IPS-20b (cell line): ENCODE measurements at regions not wholly inside any gene's neighbourhood (a gene's known extent, or its start where the extent isn't known, plus 50 kb on each side); places are given as distances from the start of the nearest gene placed in this dataset.

Experiments used
- H3K27ac ChIP-seq: one replicate; pipeline ENCODE4 v1.5.1; 2013; ENCODE audit warnings: low read length
- H3K27me3 ChIP-seq: 2 replicates; pipeline ENCODE4 v1.6.1; 2013; ENCODE audit warnings: mild to moderate bottlenecking, low read length, inconsistent platforms; ENCODE audit not compliant: insufficient read depth
- H3K36me3 ChIP-seq: 2 replicates; pipeline ENCODE4 v1.6.1; 2013; ENCODE audit warnings: low read depth, mild to moderate bottlenecking, inconsistent platforms, low read length, moderate library complexity; ENCODE audit not compliant: insufficient read depth
- H3K4me1 ChIP-seq: 2 replicates; pipeline ENCODE4 v1.6.1; 2013; ENCODE audit warnings: mild to moderate bottlenecking, control low read depth, inconsistent platforms, low read length, moderate library complexity; ENCODE audit not compliant: insufficient read depth
- H3K4me3 ChIP-seq: 2 replicates; pipeline ENCODE4 v1.5.1; 2013; ENCODE audit warnings: mild to moderate bottlenecking, low read length, inconsistent platforms
- H3K9ac ChIP-seq: 2 replicates; pipeline ENCODE4 v1.6.1; 2013; ENCODE audit warnings: low read depth, mild to moderate bottlenecking, inconsistent platforms, low read length, moderate library complexity
- H3K9me3 ChIP-seq: 2 replicates; pipeline ENCODE4 v1.6.1; 2013; ENCODE audit warnings: mild to moderate bottlenecking, low read depth, low read length, inconsistent platforms; ENCODE audit not compliant: insufficient read depth

DNA sequence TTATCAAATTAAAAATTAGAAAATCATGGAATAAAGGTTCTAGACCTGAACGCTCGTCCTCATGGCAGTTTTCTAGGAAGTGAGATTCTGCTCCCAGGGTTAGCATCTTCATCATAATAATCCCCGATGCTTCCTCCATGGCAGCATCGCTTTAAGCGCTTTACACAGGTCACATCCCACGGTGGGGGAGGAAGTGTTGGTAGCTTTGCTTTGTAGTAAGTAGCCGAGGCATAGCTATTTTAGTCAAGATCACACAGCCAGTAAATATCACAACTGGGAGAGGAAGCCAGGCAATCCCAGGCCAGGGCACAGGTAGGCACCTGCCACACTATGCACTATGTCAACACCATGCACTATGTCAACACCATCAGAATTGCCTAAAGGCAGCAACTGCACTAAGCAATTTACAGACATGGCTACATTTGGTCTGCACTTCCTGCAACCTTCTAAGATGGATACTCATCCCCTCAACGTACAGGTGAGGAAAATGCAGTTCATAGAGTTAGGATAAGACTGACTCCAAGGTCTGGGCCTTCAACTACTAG, 205.5 kb downstream of the FBXO15 start:
- Histone ChIP-seq H3K27me3 (no peaks in the 10 kb centered on the region), H3K4me3 (no peak overlapping the region), H3K9me3 (no peaks in the 10 kb centered on the region)

DNA sequence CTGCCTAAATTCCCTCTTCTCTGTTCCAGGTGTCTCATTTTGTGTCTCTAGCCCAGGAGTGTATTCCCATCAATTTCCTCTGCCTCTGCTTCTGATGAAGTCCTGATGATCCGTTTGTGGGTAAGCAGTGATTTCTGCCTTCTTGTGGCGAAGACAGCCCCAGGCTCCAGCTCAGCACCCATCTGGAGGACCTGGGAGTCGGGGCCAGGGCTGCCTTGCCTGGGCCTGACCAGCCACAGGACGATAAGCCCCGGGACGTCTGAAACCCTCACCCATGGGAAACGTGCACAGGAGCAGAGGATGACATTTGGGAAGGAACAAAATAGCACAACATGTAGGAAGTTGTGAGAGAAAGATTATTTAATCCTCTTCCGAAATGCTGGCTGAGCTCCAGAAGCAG, 206.9 kb downstream of the FBXO15 start:
- no peaks in the 10 kb centered on the region for H3K9me3 ChIP-seq
- no peaks in the 10 kb centered on the region for H3K4me1 ChIP-seq
- no peaks in the 10 kb centered on the region for H3K27me3 ChIP-seq
- no peak overlapping the region for H3K9ac ChIP-seq
- no peak overlapping the region for H3K27ac ChIP-seq
- no peaks in the 10 kb centered on the region for H3K36me3 ChIP-seq
- H3K4me3 ChIP-seq = no peak overlapping the region

More for the DNA sequence above, 205.5 kb downstream of the FBXO15 start:
- Histone ChIP-seq H3K36me3 (no peaks in the 10 kb centered on the region), H3K4me1 (no peaks in the 10 kb centered on the region), H3K9ac (no peak overlapping the region), H3K27ac (no peak overlapping the region)

DNA sequence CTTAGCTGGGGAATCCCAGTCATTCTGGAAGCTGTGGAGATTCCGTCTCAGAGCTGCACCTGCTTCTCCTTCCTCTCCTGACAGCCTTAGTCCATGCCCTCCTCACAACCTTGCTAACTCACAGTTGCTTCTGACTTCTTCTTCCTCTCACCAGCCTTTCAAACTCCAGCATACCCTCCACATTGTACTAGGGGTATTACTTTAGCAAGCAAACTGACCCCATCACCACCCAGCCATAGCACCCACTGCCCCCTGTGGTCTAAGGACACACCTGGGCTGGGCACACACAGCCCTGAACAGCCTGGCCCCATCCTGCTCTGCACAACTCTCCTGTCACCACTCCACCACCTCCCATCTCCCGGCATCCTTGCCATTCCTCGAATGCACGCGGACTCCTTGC, 208.2 kb downstream of the FBXO15 start:
- no peaks in the 10 kb centered on the region for H3K36me3 ChIP-seq
- H3K9me3 ChIP-seq = no peaks in the 10 kb centered on the region
- no peaks in the 10 kb centered on the region for H3K27me3 ChIP-seq
- no peaks in the 10 kb centered on the region for H3K4me1 ChIP-seq
- no peak overlapping the region for H3K4me3 ChIP-seq
- H3K27ac ChIP-seq = no peak overlapping the region
- H3K9ac ChIP-seq = no peak overlapping the region

DNA sequence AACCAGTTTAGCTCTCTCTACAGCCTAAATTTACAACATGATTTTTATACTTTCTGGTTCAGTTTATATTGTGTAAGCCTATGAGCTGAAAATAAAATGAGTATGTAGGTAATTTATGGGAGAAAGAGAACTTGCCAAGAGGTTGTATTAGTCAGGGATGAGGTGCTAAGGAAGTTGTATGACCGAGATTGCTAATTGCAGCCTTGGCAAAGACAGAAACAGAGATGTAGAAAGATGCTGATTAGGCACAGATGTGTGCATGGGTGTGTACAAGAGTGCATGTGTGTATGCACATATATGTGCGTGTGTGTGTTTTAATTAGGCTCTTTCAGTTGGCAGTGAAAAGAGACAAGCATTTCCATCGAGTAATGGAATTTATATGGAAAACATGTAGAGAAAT, 213.9 kb downstream of the FBXO15 start:
- H3K27me3 ChIP-seq = no peaks in the 10 kb centered on the region
- no peaks in the 10 kb centered on the region for H3K36me3 ChIP-seq
- H3K9me3 ChIP-seq = no peaks in the 10 kb centered on the region
- no peak overlapping the region for H3K9ac ChIP-seq
- no peak overlapping the region for H3K27ac ChIP-seq
- no peaks in the 10 kb centered on the region for H3K4me1 ChIP-seq
- no peak overlapping the region for H3K4me3 ChIP-seq

DNA sequence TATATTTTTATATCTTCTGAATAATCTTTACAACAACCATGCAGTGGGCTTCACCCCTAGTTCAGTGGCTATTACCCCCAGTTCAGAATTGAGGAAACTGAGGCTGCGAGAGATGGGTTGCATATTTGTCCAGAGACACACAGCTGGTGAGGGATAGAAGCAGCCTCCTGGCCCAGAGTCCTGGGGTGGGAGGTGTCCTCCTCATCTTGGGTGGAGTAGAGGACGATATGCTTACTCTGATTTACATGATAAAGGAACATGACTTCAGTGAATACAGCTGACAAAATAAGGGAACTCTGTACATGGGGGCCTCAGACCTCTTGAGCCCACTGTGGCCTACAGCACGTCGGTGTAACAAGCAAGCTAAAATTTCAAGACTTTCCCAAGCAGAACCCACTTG, 214.7 kb downstream of the FBXO15 start:
- H3K36me3 ChIP-seq = no peaks in the 10 kb centered on the region
- H3K9ac ChIP-seq = no peak overlapping the region
- no peaks in the 10 kb centered on the region for H3K27me3 ChIP-seq
- H3K27ac ChIP-seq = no peak overlapping the region
- no peak overlapping the region for H3K4me3 ChIP-seq
- H3K9me3 ChIP-seq = no peaks in the 10 kb centered on the region
- H3K4me1 ChIP-seq = no peaks in the 10 kb centered on the region

DNA sequence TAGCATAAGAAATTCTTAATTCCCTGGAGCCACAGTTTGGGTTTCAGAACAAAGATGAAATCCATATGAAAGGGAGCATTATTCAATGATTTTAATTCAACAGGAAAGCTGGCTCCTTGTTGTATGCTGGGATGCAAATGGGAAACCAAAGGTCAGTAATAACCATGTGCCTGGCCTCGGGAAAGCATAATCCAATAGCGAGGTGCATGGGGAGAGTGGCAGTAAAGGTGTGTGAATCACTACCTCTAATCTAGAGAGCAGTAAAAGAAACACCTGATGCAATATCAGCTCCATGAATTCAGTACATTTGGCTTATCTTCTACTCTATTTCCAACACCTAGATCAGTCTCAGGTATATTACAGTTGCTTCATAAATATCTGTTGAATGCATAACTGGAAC, 220.1 kb downstream of the FBXO15 start:
- Histone ChIP-seq H3K4me1 (no peaks in the 10 kb centered on the region), H3K27ac (no peak overlapping the region), H3K27me3 (no peaks in the 10 kb centered on the region), H3K9ac (no peak overlapping the region), H3K9me3 (no peaks in the 10 kb centered on the region), H3K36me3 (no peaks in the 10 kb centered on the region), H3K4me3 (no peak overlapping the region)

DNA sequence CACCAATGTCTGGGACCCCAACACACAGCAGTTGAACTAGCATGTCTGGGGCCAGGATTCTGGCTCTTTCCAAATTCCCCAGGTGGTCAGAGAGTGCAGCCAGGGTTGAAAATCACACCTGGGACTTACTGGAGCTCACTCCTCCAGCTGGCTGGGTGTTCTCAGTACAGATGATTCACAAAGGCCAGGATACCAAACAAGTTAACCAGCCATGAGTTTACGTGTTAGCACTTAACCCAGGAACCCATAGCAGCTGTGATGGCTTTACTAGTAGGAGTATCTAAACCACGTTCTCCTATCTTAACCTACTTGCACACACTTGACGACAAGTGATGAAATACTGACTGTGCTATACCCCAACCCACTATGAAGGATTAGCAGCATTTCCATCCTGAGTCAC, 222.8 kb downstream of the FBXO15 start:
- Histone ChIP-seq H3K27ac (no peak overlapping the region), H3K9me3 (no peaks in the 10 kb centered on the region), H3K27me3 (no peaks in the 10 kb centered on the region), H3K9ac (no peak overlapping the region), H3K36me3 (no peaks in the 10 kb centered on the region), H3K4me3 (no peak overlapping the region), H3K4me1 (no peaks in the 10 kb centered on the region)

DNA sequence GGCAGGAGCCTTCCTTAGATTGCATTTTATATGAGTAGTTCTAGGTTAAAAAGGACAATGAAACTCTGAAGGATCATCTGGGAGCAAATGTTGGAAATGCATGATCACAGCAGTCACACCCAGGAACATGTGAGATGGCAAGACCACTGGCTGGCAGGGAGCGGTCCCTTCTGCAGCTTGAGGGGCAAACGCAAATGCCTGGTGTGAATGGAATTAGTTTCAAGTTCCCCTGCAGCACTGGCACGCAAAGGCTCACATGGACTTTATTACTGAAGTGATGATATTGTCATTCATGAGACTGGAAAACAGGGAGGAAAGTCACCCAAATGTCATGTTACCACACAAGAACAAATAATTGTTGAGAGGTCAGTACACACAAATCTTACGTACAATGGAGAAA, 223.3 kb downstream of the FBXO15 start:
- Histone ChIP-seq H3K36me3 (no peaks in the 10 kb centered on the region), H3K4me1 (no peaks in the 10 kb centered on the region), H3K27ac (no peak overlapping the region), H3K9ac (no peak overlapping the region), H3K27me3 (no peaks in the 10 kb centered on the region), H3K4me3 (no peak overlapping the region), H3K9me3 (no peaks in the 10 kb centered on the region)

DNA sequence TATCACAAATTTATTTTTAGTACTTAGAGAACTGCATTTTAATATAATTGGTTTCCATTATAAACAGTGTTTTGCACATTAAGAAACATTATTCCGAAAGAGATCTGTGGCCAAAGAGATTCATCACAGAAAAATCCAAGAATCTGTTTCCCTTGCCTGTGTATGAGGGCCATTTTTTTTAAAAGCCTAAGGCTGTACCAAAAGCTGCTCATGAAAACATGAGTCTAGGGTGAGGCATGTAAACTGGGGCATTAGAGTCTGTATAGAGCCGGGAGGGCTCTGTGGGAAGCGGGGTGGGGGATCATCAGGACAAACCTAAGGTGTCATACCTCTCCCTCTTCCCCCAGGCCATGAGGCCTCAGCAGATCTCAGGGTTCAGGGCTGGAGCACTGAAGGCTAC, 223.8 kb downstream of the FBXO15 start:
- no peak overlapping the region for H3K4me3 ChIP-seq
- no peak overlapping the region for H3K9ac ChIP-seq
- H3K9me3 ChIP-seq = no peaks in the 10 kb centered on the region
- H3K27ac ChIP-seq = no peak overlapping the region
- H3K36me3 ChIP-seq = no peaks in the 10 kb centered on the region
- H3K4me1 ChIP-seq = no peaks in the 10 kb centered on the region
- H3K27me3 ChIP-seq = no peaks in the 10 kb centered on the region

DNA sequence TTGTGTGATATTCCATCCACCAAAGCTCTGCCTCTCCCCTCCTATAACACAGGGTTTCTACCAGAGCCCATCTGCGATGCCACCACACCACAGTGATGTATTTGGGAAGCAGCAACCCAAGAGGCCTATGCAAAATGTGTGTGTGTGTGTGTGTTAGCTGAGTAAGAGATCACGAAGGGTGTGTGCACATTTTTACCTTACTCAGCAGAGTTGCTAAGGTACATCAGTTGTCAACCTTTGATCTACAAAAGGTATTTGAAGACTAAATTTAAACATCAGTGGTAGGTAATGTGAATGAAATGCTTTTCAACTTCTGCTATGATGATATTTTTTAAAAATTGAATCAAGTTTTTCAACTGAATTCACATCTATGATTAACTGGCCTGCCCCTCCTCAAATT, 227.6 kb downstream of the FBXO15 start:
- H3K4me1 ChIP-seq = no peaks in the 10 kb centered on the region; the same call in 1 of the 2 replicates
- H3K9me3 ChIP-seq = no peaks in the 10 kb centered on the region
- no peak overlapping the region for H3K27ac ChIP-seq
- H3K27me3 ChIP-seq = no peaks in the 10 kb centered on the region
- no peaks in the 10 kb centered on the region for H3K36me3 ChIP-seq
- no peak overlapping the region for H3K9ac ChIP-seq
- no peak overlapping the region for H3K4me3 ChIP-seq

DNA sequence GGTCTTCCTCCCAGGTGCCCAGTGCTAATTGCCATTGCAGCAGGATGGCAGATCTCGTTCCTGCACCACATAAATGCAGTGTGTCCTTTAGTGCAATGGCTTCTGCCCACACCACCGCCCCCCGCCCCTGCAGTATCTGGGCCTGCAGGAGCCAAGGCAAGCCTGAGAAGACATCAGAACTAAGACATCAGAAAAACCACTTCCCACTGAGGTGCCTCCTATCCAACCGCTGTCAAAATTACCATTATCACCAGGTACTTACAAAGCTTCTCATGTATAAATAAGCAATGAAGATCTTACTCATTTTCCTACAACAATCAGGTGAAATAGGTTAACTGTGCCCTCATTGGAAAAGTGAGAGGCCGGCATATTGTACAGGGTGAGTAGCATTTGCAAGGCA, 228.8 kb downstream of the FBXO15 start:
- Histone ChIP-seq H3K4me3 (no peak overlapping the region), H3K4me1 (no peaks in the 10 kb centered on the region; the same call in 1 of the 2 replicates), H3K36me3 (no peaks in the 10 kb centered on the region), H3K9me3 (no peaks in the 10 kb centered on the region), H3K9ac (no peak overlapping the region), H3K27ac (no peak overlapping the region), H3K27me3 (no peaks in the 10 kb centered on the region)

DNA sequence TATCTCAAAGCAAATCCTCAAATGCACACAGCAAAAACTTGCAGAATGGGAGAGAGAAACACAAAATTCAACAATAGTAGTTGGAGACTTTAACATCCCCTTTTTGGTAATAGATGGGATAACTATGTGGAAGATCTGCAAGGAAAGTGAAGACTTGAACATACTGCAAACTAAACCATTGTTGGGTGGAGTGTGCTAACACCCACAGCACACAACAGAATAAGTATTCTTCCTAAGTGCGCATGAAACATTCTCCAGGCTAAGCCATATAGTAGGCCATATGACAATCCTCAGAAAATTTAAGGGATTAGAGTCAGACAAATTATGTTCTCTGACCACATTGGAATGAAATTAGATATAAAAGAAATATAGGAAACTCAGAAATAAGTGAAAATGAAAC, 230.6 kb downstream of the FBXO15 start:
- Histone ChIP-seq H3K36me3 (no peaks in the 10 kb centered on the region), H3K9ac (no peak overlapping the region), H3K27me3 (no peaks in the 10 kb centered on the region), H3K27ac (no peak overlapping the region), H3K4me1 (no peaks in the 10 kb centered on the region; the same call in 1 of the 2 replicates), H3K9me3 (no peaks in the 10 kb centered on the region), H3K4me3 (no peak overlapping the region)

DNA sequence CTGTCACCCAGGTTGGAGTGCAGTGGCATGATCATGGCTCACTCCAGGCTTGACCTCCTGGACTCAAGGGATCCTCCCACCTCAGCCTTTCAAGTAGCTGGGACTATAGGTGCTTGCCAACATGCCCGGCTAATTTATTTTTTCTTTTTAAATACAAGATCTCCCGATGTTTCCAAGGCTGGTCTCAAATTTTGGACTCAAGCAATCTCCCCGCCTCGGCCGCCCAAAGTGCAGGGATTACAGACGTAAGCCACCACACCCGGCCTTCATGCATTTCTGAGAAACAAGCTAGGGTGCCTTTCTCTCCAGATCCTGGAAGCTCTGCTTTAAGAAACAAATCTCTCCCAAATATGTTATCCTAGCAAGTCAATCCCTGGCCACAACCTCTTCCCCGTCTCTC, 234.1 kb downstream of the FBXO15 start:
- Histone ChIP-seq H3K9ac (no peak overlapping the region), H3K4me3 (no peak overlapping the region), H3K27ac (no peak overlapping the region), H3K27me3 (no peaks in the 10 kb centered on the region), H3K36me3 (no peaks in the 10 kb centered on the region), H3K4me1 (no peaks in the 10 kb centered on the region; the same call in 1 of the 2 replicates), H3K9me3 (no peaks in the 10 kb centered on the region)
